ENCODE measurements at regions not wholly inside any gene's neighbourhood (a gene's known extent, or its start where the extent isn't known, plus 50 kb on each side); places are given as distances from the start of the nearest gene placed in this dataset.
"Not testable (repeated sequence)": the region's sequence is repeated elsewhere in the genome, so short reads cannot be mapped to it uniquely, and the experiment has no call there.

DNA sequence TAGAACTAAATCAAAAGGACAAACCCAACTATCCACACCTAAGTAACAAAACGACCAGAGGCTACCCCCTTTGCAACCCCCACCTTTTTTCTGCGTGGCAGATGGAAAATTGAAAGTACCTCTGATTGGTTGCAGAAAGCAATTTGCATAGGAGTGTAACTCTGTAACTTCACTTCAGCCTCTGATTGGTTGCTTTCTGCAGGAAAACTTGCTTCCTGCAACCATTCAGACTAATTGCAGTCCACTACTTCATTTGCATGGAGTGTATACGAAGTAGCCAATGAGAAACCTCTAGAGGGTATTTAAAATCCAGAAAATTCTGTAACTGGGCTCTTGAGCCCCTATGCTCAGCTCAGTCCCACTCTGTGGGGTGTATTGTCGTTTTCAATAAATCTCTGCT lies 129.1 kb upstream of the OLIG3 start:
- TF ChIP-seq, protein P1, sequence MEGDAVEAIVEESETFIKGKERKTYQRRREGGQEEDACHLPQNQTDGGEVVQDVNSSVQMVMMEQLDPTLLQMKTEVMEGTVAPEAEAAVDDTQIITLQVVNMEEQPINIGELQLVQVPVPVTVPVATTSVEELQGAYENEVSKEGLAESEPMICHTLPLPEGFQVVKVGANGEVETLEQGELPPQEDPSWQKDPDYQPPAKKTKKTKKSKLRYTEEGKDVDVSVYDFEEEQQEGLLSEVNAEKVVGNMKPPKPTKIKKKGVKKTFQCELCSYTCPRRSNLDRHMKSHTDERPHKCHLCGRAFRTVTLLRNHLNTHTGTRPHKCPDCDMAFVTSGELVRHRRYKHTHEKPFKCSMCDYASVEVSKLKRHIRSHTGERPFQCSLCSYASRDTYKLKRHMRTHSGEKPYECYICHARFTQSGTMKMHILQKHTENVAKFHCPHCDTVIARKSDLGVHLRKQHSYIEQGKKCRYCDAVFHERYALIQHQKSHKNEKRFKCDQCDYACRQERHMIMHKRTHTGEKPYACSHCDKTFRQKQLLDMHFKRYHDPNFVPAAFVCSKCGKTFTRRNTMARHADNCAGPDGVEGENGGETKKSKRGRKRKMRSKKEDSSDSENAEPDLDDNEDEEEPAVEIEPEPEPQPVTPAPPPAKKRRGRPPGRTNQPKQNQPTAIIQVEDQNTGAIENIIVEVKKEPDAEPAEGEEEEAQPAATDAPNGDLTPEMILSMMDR (IDR thresholded peaks at IDR 0.05; ENCODE audit: insufficient read depth, low read depth, low read length): no peak
- no peak overlapping the region for H3K4me3 ChIP-seq (ENCODE audit: low read depth, low read length)
- no peak for DNase-seq (ENCODE audit: low read depth)

- DNase-seq (ENCODE audit: low read depth): no peak
- H3K4me3 ChIP-seq (ENCODE audit: low read depth, low read length): no peak overlapping the region
- TF ChIP-seq, protein P1 (IDR thresholded peaks at IDR 0.05; ENCODE audit: insufficient read depth, low read depth, low read length): no peak
Measured at GRCh38 chr6:137625100-137625661, 131.0 kb upstream of the OLIG3 start.

- TF ChIP-seq, protein P1 (IDR thresholded peaks at IDR 0.05; ENCODE audit: insufficient read depth, low read depth, low read length): no peak
- DNase-seq (ENCODE audit: low read depth): no peak
- no peak overlapping the region for H3K4me3 ChIP-seq (ENCODE audit: low read depth, low read length)
Measured at GRCh38 chr6:137625808-137626207, 131.6 kb upstream of the OLIG3 start.

- DNase-seq (ENCODE audit: low read depth): no peak
- TF ChIP-seq, protein P1 (IDR thresholded peaks at IDR 0.05; ENCODE audit: insufficient read depth, low read depth, low read length): no peak
- no peak overlapping the region for H3K4me3 ChIP-seq (ENCODE audit: low read depth, low read length)
Measured at GRCh38 chr6:137630666-137631065, 136.5 kb upstream of the OLIG3 start.

GRCh38 chr6:137631323-137631722 lies 137.1 kb upstream of the OLIG3 start:
- no peak overlapping the region for H3K4me3 ChIP-seq (ENCODE audit: low read depth, low read length)
- DNase-seq (ENCODE audit: low read depth): no peak
- TF ChIP-seq, protein P1 (IDR thresholded peaks at IDR 0.05; ENCODE audit: insufficient read depth, low read depth, low read length): no peak

DNA sequence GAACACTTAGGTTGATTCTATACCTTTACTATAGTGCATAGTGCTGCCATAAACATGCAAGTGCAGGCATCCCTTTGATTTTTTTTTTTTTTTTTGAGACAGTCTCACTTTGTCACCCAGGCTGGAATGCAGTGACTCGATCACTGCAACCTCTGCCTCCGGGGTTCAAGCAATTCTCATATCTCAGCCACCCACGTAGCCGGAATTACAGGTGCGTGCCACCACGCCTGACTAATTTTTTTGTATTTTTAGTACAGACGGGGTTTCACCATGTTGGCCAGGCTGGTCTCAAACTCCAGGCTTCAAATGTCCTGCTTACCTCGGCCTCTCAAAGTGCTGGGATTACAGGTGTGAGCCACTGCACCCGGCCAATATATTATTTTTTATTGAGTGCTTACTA lies 140.0 kb upstream of the OLIG3 start:
- not testable (repeated sequence) for H3K4me3 ChIP-seq (ENCODE audit: low read depth, low read length); DNase-seq (ENCODE audit: low read depth)

- peak; percentile 96 for DNase-seq (ENCODE audit: low read depth)
- H3K4me3 ChIP-seq (ENCODE audit: low read depth, low read length): no peak overlapping the region
- TF ChIP-seq, protein P1 (IDR thresholded peaks at IDR 0.05; ENCODE audit: insufficient read depth, low read depth, low read length): no peak
Measured at GRCh38 chr6:137637121-137637520, 142.9 kb upstream of the OLIG3 start.
